Sciatic nerve (tissue), 2 donors: ENCODE measurements at regions not wholly inside any gene's neighbourhood (a gene's known extent, or its start where the extent isn't known, plus 50 kb on each side); places are given as distances from the start of the nearest gene placed in this dataset.
"Not testable (repeated sequence)": the region's sequence is repeated elsewhere in the genome, so short reads cannot be mapped to it uniquely, and the experiment has no call there.

Experiments used
- ATAC-seq: fragments of 200-7000 bp; cut with Tn5 transposase; one replicate; pipeline ENCODE4 v1.9.1; 2020; ENCODE audit warnings: mild to moderate bottlenecking, moderate library complexity
- DNase-seq: peaks from one replicate; pipeline ENCODE4 v3.0.0-alpha.2; 2020; ENCODE audit warnings: low spot score
- intact Hi-C: fragments of 100-400 bp; cut with DNase I; formaldehyde crosslinking; loops from one replicate; pipeline ENCODE4 v1.14.2; 2022
- donor health status: DM: no; HTN: no; CAD: no.
- donor health status: DM: no; HTN: no; CAD: no.

- intact Hi-C loops = no loop called here
- ATAC-seq = peak; percentile 64
Measured at GRCh38 chr11:56885177-56885576, 103.5 kb upstream of the OR5AK2 start.

GRCh38 chr11:56883371-56883987 is 105.2 kb upstream of the OR5AK2 start:
- intact Hi-C loops = no loop called here
- ATAC-seq (no peak), DNase-seq (no peak)

More at GRCh38 chr11:56885177-56885576, 103.5 kb upstream of the OR5AK2 start:
- DNase-seq = no peak

GRCh38 chr11:56876621-56877275 is 112.0 kb upstream of the OR5AK2 start:
- ATAC-seq (peak; percentile 60), DNase-seq (no peak)
- intact Hi-C loops = no loop called here

GRCh38 chr11:56855217-56855616 is 106.7 kb upstream of the OR9G4 start:
- ATAC-seq = no peak
- intact Hi-C loops = no loop called here
- DNase-seq = no peak

GRCh38 chr11:56852131-56852530 is 103.6 kb upstream of the OR9G4 start:
- intact Hi-C loops = no loop called here
- no peak for DNase-seq
- no peak for ATAC-seq

- DNase-seq = no peak
- ATAC-seq = no peak
- intact Hi-C loops = no loop called here
Measured at GRCh38 chr11:56849852-56850251, 101.4 kb upstream of the OR9G4 start.

- no peak for DNase-seq
- no peak for ATAC-seq
- intact Hi-C loops = no loop called here
Measured at GRCh38 chr11:56849250-56849649, 100.8 kb upstream of the OR9G4 start.

GRCh38 chr11:56848141-56848809 is 99.8 kb upstream of the OR9G4 start:
- ATAC-seq = no peak
- intact Hi-C loops = no loop called here

GRCh38 chr11:56846631-56847576 is 98.4 kb upstream of the OR9G4 start:
- ATAC-seq (no peak), DNase-seq (no peak)
- intact Hi-C loops = no loop called here

More at GRCh38 chr11:56848141-56848809, 99.8 kb upstream of the OR9G4 start:
- DNase-seq = no peak

- DNase-seq = no peak
- intact Hi-C loops = no loop called here
- no peak for ATAC-seq
Measured at GRCh38 chr11:56845121-56845732, 96.7 kb upstream of the OR9G4 start.

GRCh38 chr11:56843816-56844215 is 95.3 kb upstream of the OR9G4 start:
- ATAC-seq (no peak), DNase-seq (no peak)
- intact Hi-C loops = no loop called here

- intact Hi-C loops = no loop called here
- ATAC-seq (no peak), DNase-seq (no peak)
Measured at GRCh38 chr11:56842814-56843794, 94.6 kb upstream of the OR9G4 start.

- no peak for DNase-seq
- intact Hi-C loops = no loop called here
- no peak for ATAC-seq
Measured at GRCh38 chr11:56841210-56841810, 92.8 kb upstream of the OR9G4 start.

GRCh38 chr11:56827357-56827756 is 78.9 kb upstream of the OR9G4 start:
- intact Hi-C loops, DNase-seq, ATAC-seq: not testable (repeated sequence)

GRCh38 chr11:56819916-56820315 is 71.4 kb upstream of the OR9G4 start:
- DNase-seq (no peak), ATAC-seq (no peak)
- intact Hi-C loops = no loop called here

- ATAC-seq = no peak
- intact Hi-C loops = no loop called here
- DNase-seq = no peak
Measured at GRCh38 chr11:56817661-56818060, 69.2 kb upstream of the OR9G4 start.

- DNase-seq (no peak), ATAC-seq (no peak)
- intact Hi-C loops = no loop called here
Measured at GRCh38 chr11:56816259-56816658, 67.8 kb upstream of the OR9G4 start.
